ENCODE measurements at regions not wholly inside any gene's neighbourhood (a gene's known extent, or its start where the extent isn't known, plus 50 kb on each side); places are given as distances from the start of the nearest gene placed in this dataset.

- Histone ChIP-seq H3K79me2 (ENCODE audit: insufficient read depth, low read length) (no peaks in the 10 kb centered on the region), H3K4me2 (ENCODE audit: low read depth, low read length, poor library complexity, severe bottlenecking) (no peak overlapping the region), H3K9ac (ENCODE audit: low read length) (no peak overlapping the region), H3F3A (ENCODE audit: insufficient read depth) (no peaks in the 10 kb centered on the region), H2AFZ (ENCODE audit: low read depth, low read length, severe bottlenecking) (no peak overlapping the region), H3K4me3 (ENCODE audit: insufficient read depth, low read length, poor library complexity, severe bottlenecking) (no peak overlapping the region), H3K27ac (ENCODE audit: low read depth, low read length) (no peak overlapping the region), H3K9me2 (replicated peaks; ENCODE audit: insufficient read depth, low read length) (no peaks in the 10 kb centered on the region), H3K9me3 (ENCODE audit: insufficient read depth, low read length) (no peaks in the 10 kb centered on the region), H3K36me3 (ENCODE audit: low read length) (no peaks in the 10 kb centered on the region), H3K27me3 (ENCODE audit: low read length) (no peaks in the 10 kb centered on the region), H4K20me1 (ENCODE audit: low read depth, low read length) (no peaks in the 10 kb centered on the region)
- TF ChIP-seq EZH2phosphoT487 (conservative IDR thresholded peaks at IDR 0.05; ENCODE audit: low read length), result no peak
- TF ChIP-seq, protein P1, sequence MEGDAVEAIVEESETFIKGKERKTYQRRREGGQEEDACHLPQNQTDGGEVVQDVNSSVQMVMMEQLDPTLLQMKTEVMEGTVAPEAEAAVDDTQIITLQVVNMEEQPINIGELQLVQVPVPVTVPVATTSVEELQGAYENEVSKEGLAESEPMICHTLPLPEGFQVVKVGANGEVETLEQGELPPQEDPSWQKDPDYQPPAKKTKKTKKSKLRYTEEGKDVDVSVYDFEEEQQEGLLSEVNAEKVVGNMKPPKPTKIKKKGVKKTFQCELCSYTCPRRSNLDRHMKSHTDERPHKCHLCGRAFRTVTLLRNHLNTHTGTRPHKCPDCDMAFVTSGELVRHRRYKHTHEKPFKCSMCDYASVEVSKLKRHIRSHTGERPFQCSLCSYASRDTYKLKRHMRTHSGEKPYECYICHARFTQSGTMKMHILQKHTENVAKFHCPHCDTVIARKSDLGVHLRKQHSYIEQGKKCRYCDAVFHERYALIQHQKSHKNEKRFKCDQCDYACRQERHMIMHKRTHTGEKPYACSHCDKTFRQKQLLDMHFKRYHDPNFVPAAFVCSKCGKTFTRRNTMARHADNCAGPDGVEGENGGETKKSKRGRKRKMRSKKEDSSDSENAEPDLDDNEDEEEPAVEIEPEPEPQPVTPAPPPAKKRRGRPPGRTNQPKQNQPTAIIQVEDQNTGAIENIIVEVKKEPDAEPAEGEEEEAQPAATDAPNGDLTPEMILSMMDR (IDR thresholded peaks at IDR 0.05; ENCODE audit: insufficient read depth, low read length, poor library complexity, severe bottlenecking), result no peak
These were observed 705.1 kb downstream of the CENPC start for GRCh38 chr4:66840178-66840577.

DNA sequence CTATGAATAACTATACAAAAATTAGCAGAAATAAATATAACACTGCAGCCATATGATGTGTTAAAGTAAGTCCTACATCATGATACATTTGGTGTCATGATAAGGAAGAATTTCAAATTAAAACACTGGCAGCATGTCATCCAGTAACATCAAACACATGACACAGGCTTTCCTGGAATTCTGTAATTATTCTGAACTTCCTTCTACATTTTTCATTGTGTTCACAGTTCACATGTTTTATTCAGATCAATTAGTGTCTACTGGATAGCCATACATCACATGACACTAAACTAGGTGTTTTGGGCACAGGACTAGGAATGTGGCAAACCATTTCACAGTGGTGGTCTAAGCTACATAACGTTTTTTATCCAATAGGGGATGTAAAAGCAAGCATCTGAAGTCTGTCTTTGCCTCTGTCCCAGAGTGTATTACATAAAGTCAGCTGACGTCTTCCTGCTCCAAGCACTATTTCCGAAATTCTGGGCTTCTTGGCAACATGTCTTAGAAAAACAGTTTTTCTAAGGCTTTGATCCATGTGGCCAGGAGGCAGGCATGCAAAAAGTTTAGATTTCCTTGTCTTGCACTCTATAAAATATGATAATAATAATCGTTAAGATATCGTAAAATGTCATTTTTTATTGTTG, 707.9 kb downstream of the CENPC start:
- Histone ChIP-seq H3K79me2 (ENCODE audit: insufficient read depth, low read length) (no peaks in the 10 kb centered on the region), H3K9ac (ENCODE audit: low read length) (no peak overlapping the region), H3K27ac (ENCODE audit: low read depth, low read length) (no peak overlapping the region), H4K20me1 (ENCODE audit: low read depth, low read length) (no peaks in the 10 kb centered on the region), H3K9me2 (replicated peaks; ENCODE audit: insufficient read depth, low read length) (no peaks in the 10 kb centered on the region), H3F3A (ENCODE audit: insufficient read depth) (no peaks in the 10 kb centered on the region), H3K36me3 (ENCODE audit: low read length) (no peaks in the 10 kb centered on the region), H3K4me3 (ENCODE audit: insufficient read depth, low read length, poor library complexity, severe bottlenecking) (no peak overlapping the region), H2AFZ (ENCODE audit: low read depth, low read length, severe bottlenecking) (no peak overlapping the region), H3K4me2 (ENCODE audit: low read depth, low read length, poor library complexity, severe bottlenecking) (no peak overlapping the region), H3K27me3 (ENCODE audit: low read length) (no peaks in the 10 kb centered on the region), H3K9me3 (ENCODE audit: insufficient read depth, low read length) (no peaks in the 10 kb centered on the region)
- TF ChIP-seq EZH2phosphoT487 (conservative IDR thresholded peaks at IDR 0.05; ENCODE audit: low read length), result no peak
- TF ChIP-seq, protein P1 (IDR thresholded peaks at IDR 0.05; ENCODE audit: insufficient read depth, low read length, poor library complexity, severe bottlenecking), result no peak

GRCh38 chr4:66829310-66829709, 716.0 kb downstream of the CENPC start:
- H2AFZ ChIP-seq (ENCODE audit: low read depth, low read length, severe bottlenecking), result no peak overlapping the region
- H3K27me3 ChIP-seq (ENCODE audit: low read length), result no peaks in the 10 kb centered on the region
- H4K20me1 ChIP-seq (ENCODE audit: low read depth, low read length), result no peaks in the 10 kb centered on the region
- TF ChIP-seq, protein P1 (IDR thresholded peaks at IDR 0.05; ENCODE audit: insufficient read depth, low read length, poor library complexity, severe bottlenecking), result no peak
- no peak for TF ChIP-seq EZH2phosphoT487 (conservative IDR thresholded peaks at IDR 0.05; ENCODE audit: low read length)
- no peak overlapping the region for H3K27ac ChIP-seq (ENCODE audit: low read depth, low read length)
- no peaks in the 10 kb centered on the region for H3K9me2 ChIP-seq (replicated peaks; ENCODE audit: insufficient read depth, low read length)
- no peak overlapping the region for H3K9ac ChIP-seq (ENCODE audit: low read length)
- H3F3A ChIP-seq (ENCODE audit: insufficient read depth), result no peaks in the 10 kb centered on the region
- no peaks in the 10 kb centered on the region for H3K9me3 ChIP-seq (ENCODE audit: insufficient read depth, low read length)
- H3K4me3 ChIP-seq (ENCODE audit: insufficient read depth, low read length, poor library complexity, severe bottlenecking), result no peak overlapping the region
- H3K79me2 ChIP-seq (ENCODE audit: insufficient read depth, low read length), result no peaks in the 10 kb centered on the region
- H3K36me3 ChIP-seq (ENCODE audit: low read length), result no peaks in the 10 kb centered on the region
- no peak overlapping the region for H3K4me2 ChIP-seq (ENCODE audit: low read depth, low read length, poor library complexity, severe bottlenecking)

All from SU-DHL-6 (cell line).